HL-60 (cell line): ENCODE measurements at regions not wholly inside any gene's neighbourhood (a gene's known extent, or its start where the extent isn't known, plus 50 kb on each side); places are given as distances from the start of the nearest gene placed in this dataset.

Source experiments
- CTCF ChIP-seq: IDR thresholded peaks from one replicate; pipeline ENCODE4 v1.5.1; 2011; ENCODE audit warnings: low read length, control low read depth, inconsistent platforms; ENCODE audit not compliant: insufficient read depth
- POLR2AphosphoS5 ChIP-seq: IDR thresholded peaks from 2 replicates; pipeline ENCODE4 v1.6.1; 2012; ENCODE audit warnings: low read depth
- REST ChIP-seq: IDR thresholded peaks from 2 replicates; pipeline ENCODE4 v1.6.1; 2012; ENCODE audit warnings: low read depth; ENCODE audit not compliant: insufficient replicate concordance

- TF ChIP-seq CTCF (no peak), REST (no peak), POLR2AphosphoS5 (no peak)
Measured at GRCh38 chr3:6585360-6585759, 275.6 kb upstream of the GRM7 start.
